Glomerular endothelial cell (primary cell): ENCODE measurements at regions not wholly inside any gene's neighbourhood (a gene's known extent, or its start where the extent isn't known, plus 50 kb on each side); places are given as distances from the start of the nearest gene placed in this dataset.

Experiments
- DNase-seq: peaks from one replicate; pipeline ENCODE4 v3.0.0-alpha.2; 2011; ENCODE audit warnings: low read depth, low spot score; ENCODE audit errors: extremely low read depth

GRCh38 chr2:765369-765768 lies 88.2 kb upstream of the TMEM18 start:
- DNase-seq: no peak

- no peak for DNase-seq
Observed at GRCh38 chr2:763766-764525, 86.7 kb upstream of the TMEM18 start.

GRCh38 chr2:762646-763045 lies 85.4 kb upstream of the TMEM18 start:
- no peak for DNase-seq

- no peak for DNase-seq
Observed at GRCh38 chr2:761384-761783, 84.2 kb upstream of the TMEM18 start.

GRCh38 chr2:760001-760400 lies 82.8 kb upstream of the TMEM18 start:
- no peak for DNase-seq

- DNase-seq: no peak
Observed at GRCh38 chr2:758073-758820, 81.0 kb upstream of the TMEM18 start.

GRCh38 chr2:753123-753522 lies 75.9 kb upstream of the TMEM18 start:
- DNase-seq: no peak

- no peak for DNase-seq
Observed at GRCh38 chr2:751474-751873, 74.3 kb upstream of the TMEM18 start.

- no peak for DNase-seq
Observed at GRCh38 chr2:750628-751027, 73.4 kb upstream of the TMEM18 start.

GRCh38 chr2:747762-748351 lies 70.7 kb upstream of the TMEM18 start:
- no peak for DNase-seq

- no peak for DNase-seq
Observed at GRCh38 chr2:746697-747096, 69.5 kb upstream of the TMEM18 start.

GRCh38 chr2:744088-744487 lies 66.9 kb upstream of the TMEM18 start:
- no peak for DNase-seq

GRCh38 chr2:742221-742620 lies 65.0 kb upstream of the TMEM18 start:
- no peak for DNase-seq

- DNase-seq: no peak
Observed at GRCh38 chr2:741195-741496, 63.9 kb upstream of the TMEM18 start.

- DNase-seq: peak; percentile 73
Observed at GRCh38 chr2:740322-741194, 63.4 kb upstream of the TMEM18 start.

- DNase-seq: peak; percentile 31
Observed at GRCh38 chr2:739864-740321, 62.7 kb upstream of the TMEM18 start.

- no peak for DNase-seq
Observed at GRCh38 chr2:736939-737338, 59.7 kb upstream of the TMEM18 start.

- DNase-seq: no peak
Observed at GRCh38 chr2:735670-736218, 58.5 kb upstream of the TMEM18 start.

- no peak for DNase-seq
Observed at GRCh38 chr2:734496-734895, 57.3 kb upstream of the TMEM18 start.

- no peak for DNase-seq
Observed at GRCh38 chr2:733495-733894, 56.3 kb upstream of the TMEM18 start.

- DNase-seq: no peak
Observed at GRCh38 chr2:733001-733400, 55.8 kb upstream of the TMEM18 start.
